ENCODE measurements at regions not wholly inside any gene's neighbourhood (a gene's known extent, or its start where the extent isn't known, plus 50 kb on each side); places are given as distances from the start of the nearest gene placed in this dataset.

- Histone ChIP-seq H3K36me3 (ENCODE audit: control insufficient read depth in 2 of 2, extremely low read depth in 1 of 2, insufficient read depth in 2 of 2, low read length in 2 of 2) (no peaks in the 10 kb centered on the region), H2AFZ (ENCODE audit: control insufficient read depth, low read length) (no peak overlapping the region), H3K27me3 (ENCODE audit: control insufficient read depth, extremely low read depth, insufficient read depth, low read length) (no peaks in the 10 kb centered on the region), H3K9me3 (ENCODE audit: control insufficient read depth, low read depth, low read length) (no peaks in the 10 kb centered on the region), H4K20me1 (ENCODE audit: control insufficient read depth, extremely low read depth, insufficient read depth, low read length) (no peaks in the 10 kb centered on the region), H3K79me2 (ENCODE audit: control insufficient read depth, insufficient read depth, low read length) (no peaks in the 10 kb centered on the region), H3K4me2 (ENCODE audit: control insufficient read depth, extremely low read depth, insufficient read depth, low read depth, low read length) (no peak overlapping the region), H3K27ac (ENCODE audit: control insufficient read depth, insufficient read depth, low read length) (no peak overlapping the region), H3K9ac (ENCODE audit: control insufficient read depth, extremely low read depth, insufficient read depth, low read length) (no peak overlapping the region), H3K4me1 (ENCODE audit: control insufficient read depth, extremely low read depth, insufficient read depth, low read length) (no peaks in the 10 kb centered on the region), H3K9me1 (ENCODE audit: control insufficient read depth, extremely low read depth, insufficient read depth, low read length) (no peaks in the 10 kb centered on the region), H3K4me3 (ENCODE audit: control insufficient read depth in 2 of 3, extremely low read depth in 1 of 3, insufficient read depth in 2 of 3, low read depth in 1 of 3, low read length in 3 of 3) (no peak overlapping the region)
- no peak for DNase-seq (ENCODE audit: low read depth, low spot score)
- TF ChIP-seq CTCF (optimal IDR thresholded peaks at IDR 0.05 in 1 of 3, IDR thresholded peaks at IDR 0.05 in 1 of 3, conservative IDR thresholded peaks at IDR 0.05 in 1 of 3; ENCODE audit: extremely low read depth in 1 of 3, insufficient read depth in 2 of 3, low read length in 3 of 3) (no peak), EZH2 (IDR thresholded peaks at IDR 0.05; ENCODE audit: low read length) (no peak)
- dilution Hi-C loops (cut with MboI; ENCODE audit: extremely low pct_ligation_motif_present, low sequenced_read_pairs) = no loop called here
- FAIRE-seq = no peak
Measured at GRCh38 chr2:164260506-164260905, 360.8 kb downstream of the GRB14 start.

- Histone ChIP-seq H3K27ac (ENCODE audit: control insufficient read depth, insufficient read depth, low read length) (no peak overlapping the region), H3K27me3 (ENCODE audit: control insufficient read depth, extremely low read depth, insufficient read depth, low read length) (no peaks in the 10 kb centered on the region), H3K36me3 (ENCODE audit: control insufficient read depth in 2 of 2, extremely low read depth in 1 of 2, insufficient read depth in 2 of 2, low read length in 2 of 2) (no peaks in the 10 kb centered on the region), H3K9ac (ENCODE audit: control insufficient read depth, extremely low read depth, insufficient read depth, low read length) (no peak overlapping the region), H3K4me1 (ENCODE audit: control insufficient read depth, extremely low read depth, insufficient read depth, low read length) (no peaks in the 10 kb centered on the region), H3K9me1 (ENCODE audit: control insufficient read depth, extremely low read depth, insufficient read depth, low read length) (no peaks in the 10 kb centered on the region), H3K4me2 (ENCODE audit: control insufficient read depth, extremely low read depth, insufficient read depth, low read depth, low read length) (no peak overlapping the region), H2AFZ (ENCODE audit: control insufficient read depth, low read length) (no peak overlapping the region), H3K4me3 (ENCODE audit: control insufficient read depth in 2 of 3, extremely low read depth in 1 of 3, insufficient read depth in 2 of 3, low read depth in 1 of 3, low read length in 3 of 3) (no peak overlapping the region), H3K9me3 (ENCODE audit: control insufficient read depth, low read depth, low read length) (no peaks in the 10 kb centered on the region), H4K20me1 (ENCODE audit: control insufficient read depth, extremely low read depth, insufficient read depth, low read length) (no peaks in the 10 kb centered on the region), H3K79me2 (ENCODE audit: control insufficient read depth, insufficient read depth, low read length) (no peaks in the 10 kb centered on the region)
- TF ChIP-seq CTCF (optimal IDR thresholded peaks at IDR 0.05 in 1 of 3, IDR thresholded peaks at IDR 0.05 in 1 of 3, conservative IDR thresholded peaks at IDR 0.05 in 1 of 3; ENCODE audit: extremely low read depth in 1 of 3, insufficient read depth in 2 of 3, low read length in 3 of 3) (no peak), EZH2 (IDR thresholded peaks at IDR 0.05; ENCODE audit: low read length) (no peak)
- FAIRE-seq = no peak
- dilution Hi-C loops (cut with MboI; ENCODE audit: extremely low pct_ligation_motif_present, low sequenced_read_pairs) = no loop called here
- DNase-seq (ENCODE audit: low read depth, low spot score) = no peak
Measured at GRCh38 chr2:164257742-164258141, 363.5 kb downstream of the GRB14 start.
